ENCODE measurements at regions not wholly inside any gene's neighbourhood (a gene's known extent, or its start where the extent isn't known, plus 50 kb on each side); places are given as distances from the start of the nearest gene placed in this dataset.

GRCh38 chrX:42988700-42989099 lies 210.7 kb upstream of the PPP1R2C start:
- TF ChIP-seq, protein P1, sequence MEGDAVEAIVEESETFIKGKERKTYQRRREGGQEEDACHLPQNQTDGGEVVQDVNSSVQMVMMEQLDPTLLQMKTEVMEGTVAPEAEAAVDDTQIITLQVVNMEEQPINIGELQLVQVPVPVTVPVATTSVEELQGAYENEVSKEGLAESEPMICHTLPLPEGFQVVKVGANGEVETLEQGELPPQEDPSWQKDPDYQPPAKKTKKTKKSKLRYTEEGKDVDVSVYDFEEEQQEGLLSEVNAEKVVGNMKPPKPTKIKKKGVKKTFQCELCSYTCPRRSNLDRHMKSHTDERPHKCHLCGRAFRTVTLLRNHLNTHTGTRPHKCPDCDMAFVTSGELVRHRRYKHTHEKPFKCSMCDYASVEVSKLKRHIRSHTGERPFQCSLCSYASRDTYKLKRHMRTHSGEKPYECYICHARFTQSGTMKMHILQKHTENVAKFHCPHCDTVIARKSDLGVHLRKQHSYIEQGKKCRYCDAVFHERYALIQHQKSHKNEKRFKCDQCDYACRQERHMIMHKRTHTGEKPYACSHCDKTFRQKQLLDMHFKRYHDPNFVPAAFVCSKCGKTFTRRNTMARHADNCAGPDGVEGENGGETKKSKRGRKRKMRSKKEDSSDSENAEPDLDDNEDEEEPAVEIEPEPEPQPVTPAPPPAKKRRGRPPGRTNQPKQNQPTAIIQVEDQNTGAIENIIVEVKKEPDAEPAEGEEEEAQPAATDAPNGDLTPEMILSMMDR (conservative IDR thresholded peaks at IDR 0.05; ENCODE audit: low read length), result no peak
- no peak for TF ChIP-seq EZH2phosphoT487 (IDR thresholded peaks at IDR 0.05; ENCODE audit: borderline replicate concordance, low read depth, low read length)
